Loucy (cell line): ENCODE measurements at regions not wholly inside any gene's neighbourhood (a gene's known extent, or its start where the extent isn't known, plus 50 kb on each side); places are given as distances from the start of the nearest gene placed in this dataset.

Experiments
- EZH2phosphoT487 ChIP-seq: fragments of 200-600 bp; IDR thresholded peaks from 2 replicates; pipeline ENCODE4 v1.6.1; 2018; ENCODE audit warnings: antibody characterized with exemption, mild to moderate bottlenecking, moderate library complexity, borderline replicate concordance
- TF ChIP-seq, protein P1 (sequence below): fragments of 200-600 bp; sonication (generic); conservative IDR thresholded peaks from 2 replicates; pipeline ENCODE4 v1.5.1; 2014; ENCODE audit warnings: mild to moderate bottlenecking, antibody characterized with exemption, low read length

DNA sequence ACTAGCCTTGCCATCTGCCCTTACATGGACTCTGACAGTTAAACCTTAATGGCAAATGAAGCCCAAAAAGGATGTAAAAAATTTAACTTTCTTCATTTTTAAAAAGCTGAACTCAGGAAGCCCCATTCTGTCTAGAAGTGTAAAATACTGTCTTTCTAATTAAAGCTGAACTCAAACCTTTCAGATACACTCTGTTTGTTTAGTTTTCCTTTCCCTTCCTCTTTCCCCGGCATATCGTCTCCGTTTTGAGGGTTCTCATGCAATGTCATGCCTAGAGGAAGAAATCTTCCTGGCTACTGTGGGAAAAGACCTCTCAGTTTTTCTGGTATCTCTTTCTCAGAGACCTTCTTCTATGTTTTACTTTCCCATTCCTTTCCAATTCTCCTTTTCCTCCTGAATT lies 841.5 kb downstream of the DTWD2 start:
- TF ChIP-seq, protein P1, sequence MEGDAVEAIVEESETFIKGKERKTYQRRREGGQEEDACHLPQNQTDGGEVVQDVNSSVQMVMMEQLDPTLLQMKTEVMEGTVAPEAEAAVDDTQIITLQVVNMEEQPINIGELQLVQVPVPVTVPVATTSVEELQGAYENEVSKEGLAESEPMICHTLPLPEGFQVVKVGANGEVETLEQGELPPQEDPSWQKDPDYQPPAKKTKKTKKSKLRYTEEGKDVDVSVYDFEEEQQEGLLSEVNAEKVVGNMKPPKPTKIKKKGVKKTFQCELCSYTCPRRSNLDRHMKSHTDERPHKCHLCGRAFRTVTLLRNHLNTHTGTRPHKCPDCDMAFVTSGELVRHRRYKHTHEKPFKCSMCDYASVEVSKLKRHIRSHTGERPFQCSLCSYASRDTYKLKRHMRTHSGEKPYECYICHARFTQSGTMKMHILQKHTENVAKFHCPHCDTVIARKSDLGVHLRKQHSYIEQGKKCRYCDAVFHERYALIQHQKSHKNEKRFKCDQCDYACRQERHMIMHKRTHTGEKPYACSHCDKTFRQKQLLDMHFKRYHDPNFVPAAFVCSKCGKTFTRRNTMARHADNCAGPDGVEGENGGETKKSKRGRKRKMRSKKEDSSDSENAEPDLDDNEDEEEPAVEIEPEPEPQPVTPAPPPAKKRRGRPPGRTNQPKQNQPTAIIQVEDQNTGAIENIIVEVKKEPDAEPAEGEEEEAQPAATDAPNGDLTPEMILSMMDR: no peak
- no peak for TF ChIP-seq EZH2phosphoT487
